ENCODE measurements at regions not wholly inside any gene's neighbourhood (a gene's known extent, or its start where the extent isn't known, plus 50 kb on each side); places are given as distances from the start of the nearest gene placed in this dataset.

- TF ChIP-seq, protein P1, sequence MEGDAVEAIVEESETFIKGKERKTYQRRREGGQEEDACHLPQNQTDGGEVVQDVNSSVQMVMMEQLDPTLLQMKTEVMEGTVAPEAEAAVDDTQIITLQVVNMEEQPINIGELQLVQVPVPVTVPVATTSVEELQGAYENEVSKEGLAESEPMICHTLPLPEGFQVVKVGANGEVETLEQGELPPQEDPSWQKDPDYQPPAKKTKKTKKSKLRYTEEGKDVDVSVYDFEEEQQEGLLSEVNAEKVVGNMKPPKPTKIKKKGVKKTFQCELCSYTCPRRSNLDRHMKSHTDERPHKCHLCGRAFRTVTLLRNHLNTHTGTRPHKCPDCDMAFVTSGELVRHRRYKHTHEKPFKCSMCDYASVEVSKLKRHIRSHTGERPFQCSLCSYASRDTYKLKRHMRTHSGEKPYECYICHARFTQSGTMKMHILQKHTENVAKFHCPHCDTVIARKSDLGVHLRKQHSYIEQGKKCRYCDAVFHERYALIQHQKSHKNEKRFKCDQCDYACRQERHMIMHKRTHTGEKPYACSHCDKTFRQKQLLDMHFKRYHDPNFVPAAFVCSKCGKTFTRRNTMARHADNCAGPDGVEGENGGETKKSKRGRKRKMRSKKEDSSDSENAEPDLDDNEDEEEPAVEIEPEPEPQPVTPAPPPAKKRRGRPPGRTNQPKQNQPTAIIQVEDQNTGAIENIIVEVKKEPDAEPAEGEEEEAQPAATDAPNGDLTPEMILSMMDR (conservative IDR thresholded peaks at IDR 0.05; ENCODE audit: low read depth in 2 of 2): no peak
- TF ChIP-seq ZNF114 (CRISPR knock-in tag; IDR thresholded peaks at IDR 0.05) (no peak), EZH2phosphoT487 (IDR thresholded peaks at IDR 0.05; ENCODE audit: unreplicated experiment) (no peak)
Measured at GRCh38 chr6:115272311-115272710, 788.4 kb downstream of the FRK start.

Data from GM23338 (cell line).